Activated gamma-delta T cell treated with anti-CD3 and anti-CD28 coated beads, Interleukin-2, amount 50 U/mL, for 16 hours (primary cell): ENCODE measurements at regions not wholly inside any gene's neighbourhood (a gene's known extent, or its start where the extent isn't known, plus 50 kb on each side); places are given as distances from the start of the nearest gene placed in this dataset.

ENCODE experiments used
- DNase-seq: peaks from one replicate; pipeline ENCODE4 v3.0.0-alpha.2; 2020; ENCODE audit warnings: low read depth

GRCh38 chrX:150298841-150299551 is 64.1 kb upstream of the MAMLD1 start:
- no peak for DNase-seq

- DNase-seq, result no peak
Observed at GRCh38 chrX:150299579-150299978, 63.5 kb upstream of the MAMLD1 start.

GRCh38 chrX:150303386-150304097 is 59.6 kb upstream of the MAMLD1 start:
- no peak for DNase-seq

- DNase-seq, result no peak
Observed at GRCh38 chrX:150306002-150306401, 57.1 kb upstream of the MAMLD1 start.

- DNase-seq, result no peak
Observed at GRCh38 chrX:150308041-150308440, 55.1 kb upstream of the MAMLD1 start.

GRCh38 chrX:150308532-150309157 is 54.5 kb upstream of the MAMLD1 start:
- DNase-seq, result no peak

- no peak for DNase-seq
Observed at GRCh38 chrX:150310417-150310816, 52.7 kb upstream of the MAMLD1 start.

- DNase-seq, result no peak
Observed at GRCh38 chrX:150310881-150311280, 52.2 kb upstream of the MAMLD1 start.

GRCh38 chrX:150312931-150313330 is 50.2 kb upstream of the MAMLD1 start:
- no peak for DNase-seq
